Muscle of leg (tissue), 3 donors: ENCODE measurements at regions not wholly inside any gene's neighbourhood (a gene's known extent, or its start where the extent isn't known, plus 50 kb on each side); places are given as distances from the start of the nearest gene placed in this dataset.
A peak's percentile ranks its signal among the peaks of the same experiment; 100 is the strongest.

Experiments
- DNase-seq: peaks from one replicate; pipeline ENCODE4 v3.0.0; 2013
- H3K27ac ChIP-seq: one replicate; pipeline ENCODE4 v1.5.1; 2013; ENCODE audit warnings: mild to moderate bottlenecking, low read length, control low read depth
- H3K27me3 ChIP-seq: one replicate; pipeline ENCODE4 v1.6.1; 2013; ENCODE audit warnings: low read length; ENCODE audit not compliant: control insufficient read depth, insufficient read depth
- H3K36me3 ChIP-seq: one replicate; pipeline ENCODE4 v1.6.1; 2013; ENCODE audit warnings: low read length; ENCODE audit not compliant: control insufficient read depth, insufficient read depth
- H3K4me1 ChIP-seq: one replicate; pipeline ENCODE4 v1.6.1; 2013; ENCODE audit warnings: low read length; ENCODE audit not compliant: control insufficient read depth, insufficient read depth
- H3K4me3 ChIP-seq: one replicate; pipeline ENCODE4 v1.5.1; 2013; ENCODE audit warnings: low read length, control low read depth
- H3K9me3 ChIP-seq: replicated peaks from 2 replicates; pipeline ENCODE4 v1.6.1; 2013; ENCODE audit warnings: low read depth, low read length; ENCODE audit not compliant: control insufficient read depth
- WGBS: methylation state at CpG from one replicate; pipeline ENCODE4 v1.1.5; 2013; ENCODE audit warnings: missing lambda C conversion rate; ENCODE audit not compliant: insufficient coverage; 5-methylcytosine and 5-hydroxymethylcytosine counted together

DNA sequence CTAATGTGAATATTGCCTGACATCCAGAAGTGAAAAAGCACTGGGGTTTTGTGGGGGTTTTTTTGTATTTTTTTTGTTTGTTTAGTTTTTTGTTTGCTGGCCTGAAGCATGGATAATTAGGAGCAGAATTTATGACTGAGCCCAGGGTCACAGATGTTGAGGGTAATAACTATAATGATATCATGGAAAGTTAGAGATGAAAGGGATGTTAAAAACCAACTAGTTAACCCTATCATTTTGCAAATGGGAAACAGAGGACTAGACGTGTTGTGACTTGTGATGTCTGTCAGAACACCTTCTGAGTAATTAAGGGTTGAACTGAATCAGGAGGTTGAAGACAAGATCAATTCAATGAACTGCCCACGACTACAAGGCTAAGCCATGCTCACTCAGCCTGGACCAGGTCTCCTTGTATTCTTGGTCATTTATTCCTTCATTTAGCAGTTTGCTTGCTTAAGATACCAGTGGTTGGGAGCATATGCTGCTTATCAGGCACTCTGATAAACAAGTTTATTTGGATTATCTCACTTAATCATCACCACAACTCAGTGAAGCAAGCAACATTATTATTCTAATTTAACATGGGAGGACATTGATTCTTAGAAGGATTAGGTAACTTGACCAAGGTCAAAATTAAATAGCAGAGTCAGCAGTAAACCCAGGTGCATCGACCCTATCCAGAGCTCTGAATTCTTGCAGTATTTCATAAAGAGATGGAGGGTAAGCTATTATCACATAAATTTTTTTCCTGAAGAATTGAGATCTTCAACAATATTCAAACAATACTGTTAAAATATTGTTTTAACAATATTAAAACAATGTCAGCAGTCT, 75.7 kb upstream of the PIK3R1 start:
- Histone ChIP-seq H3K27ac (no peak overlapping the region), H3K9me3 (no peaks in the 10 kb centered on the region), H3K27me3 (no peaks in the 10 kb centered on the region), H3K4me3 (no peak overlapping the region), H3K36me3 (no peaks in the 10 kb centered on the region), H3K4me1 (peaks cover 5% of the 10 kb centered on the region)
- no peak for DNase-seq
- WGBS, result no CpG with 5 or more reads among the region's 3 CpGs

- Histone ChIP-seq H3K27me3 (no peaks in the 10 kb centered on the region), H3K4me1 (peaks cover 5% of the 10 kb centered on the region), H3K4me3 (no peak overlapping the region), H3K36me3 (no peaks in the 10 kb centered on the region), H3K9me3 (no peaks in the 10 kb centered on the region), H3K27ac (peak overlapping the region; percentile 65)
- WGBS, result no CpG with 5 or more reads among the region's 2 CpGs
- DNase-seq, result peak; percentile 91
Measured at GRCh38 chr5:68137511-68138140, 77.9 kb upstream of the PIK3R1 start.

DNA sequence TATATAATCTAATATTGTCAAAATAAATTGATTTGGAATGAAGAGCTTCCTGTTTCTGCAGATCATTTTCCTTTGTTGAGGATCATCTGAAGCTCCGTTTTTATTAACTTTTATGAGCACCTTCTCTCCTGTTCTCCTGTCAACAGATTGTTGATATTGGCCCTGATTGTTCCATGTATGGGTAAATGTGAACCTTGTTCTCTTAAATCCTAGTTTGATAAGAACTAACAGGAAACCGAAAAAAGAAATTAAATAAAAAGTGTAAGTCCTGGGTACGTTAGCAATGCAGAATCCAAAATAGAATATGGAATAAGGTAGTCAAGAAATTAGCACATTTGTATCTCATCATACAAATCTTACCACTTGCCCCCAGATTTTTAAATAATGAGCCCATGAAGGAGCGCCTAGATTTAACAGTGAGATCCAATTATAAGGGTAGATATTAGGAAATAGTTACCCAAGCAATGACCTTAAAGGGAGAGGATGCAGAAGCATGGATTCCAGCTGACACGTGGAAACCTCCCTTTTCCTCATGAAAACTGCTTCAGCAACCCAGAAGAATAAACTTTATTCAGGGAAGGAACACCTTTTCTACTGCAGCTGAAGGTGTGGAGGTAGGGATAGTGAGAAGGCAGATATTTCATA, 80.8 kb upstream of the PIK3R1 start:
- peaks cover 5% of the 10 kb centered on the region for H3K4me1 ChIP-seq
- H3K36me3 ChIP-seq, result no peaks in the 10 kb centered on the region
- DNase-seq, result no peak
- H3K27me3 ChIP-seq, result no peaks in the 10 kb centered on the region
- H3K27ac ChIP-seq, result no peak overlapping the region
- no CpG with 5 or more reads among the region's 5 CpGs for WGBS
- no peak overlapping the region for H3K4me3 ChIP-seq
- H3K9me3 ChIP-seq, result no peaks in the 10 kb centered on the region

GRCh38 chr5:68134033-68134668, 81.4 kb upstream of the PIK3R1 start:
- Histone ChIP-seq H3K4me3 (no peak overlapping the region), H3K4me1 (peaks cover 5% of the 10 kb centered on the region)
- 91% methylated on average over 5 of the region's 10 CpGs for WGBS

DNA sequence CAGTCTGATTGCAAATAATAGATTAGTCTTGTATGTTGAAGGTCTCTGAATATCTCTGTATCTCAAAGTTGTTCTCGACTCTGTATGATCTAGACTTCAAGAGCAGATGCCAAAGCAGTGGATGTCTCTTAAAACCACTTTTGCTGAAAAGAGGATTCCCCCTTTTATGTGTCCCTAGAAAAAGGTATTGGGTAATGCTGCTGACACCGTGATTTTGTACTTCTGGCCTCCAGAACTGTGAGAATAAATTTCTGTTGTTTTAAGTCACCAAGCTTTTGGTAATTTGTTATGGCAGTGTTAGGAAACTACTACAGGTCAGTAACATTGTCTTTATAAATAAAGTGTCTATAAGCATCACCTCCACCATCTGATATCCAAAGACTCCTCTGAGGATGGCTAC, 85.3 kb upstream of the PIK3R1 start:
- no CpG with 5 or more reads among the region's 2 CpGs for WGBS
- Histone ChIP-seq H3K4me1 (no peaks in the 10 kb centered on the region), H3K4me3 (no peak overlapping the region), H3K27ac (no peak overlapping the region), H3K27me3 (no peaks in the 10 kb centered on the region), H3K9me3 (no peaks in the 10 kb centered on the region), H3K36me3 (no peaks in the 10 kb centered on the region)
- DNase-seq, result no peak

More at GRCh38 chr5:68134033-68134668, 81.4 kb upstream of the PIK3R1 start:
- DNase-seq, result no peak
- H3K27ac ChIP-seq, result no peak overlapping the region
- no peaks in the 10 kb centered on the region for H3K27me3 ChIP-seq
- H3K36me3 ChIP-seq, result no peaks in the 10 kb centered on the region
- no peaks in the 10 kb centered on the region for H3K9me3 ChIP-seq

GRCh38 chr5:68129364-68129763, 86.2 kb upstream of the PIK3R1 start:
- Histone ChIP-seq H3K4me3 (no peak overlapping the region), H3K27ac (no peak overlapping the region), H3K4me1 (no peaks in the 10 kb centered on the region), H3K36me3 (no peaks in the 10 kb centered on the region), H3K27me3 (no peaks in the 10 kb centered on the region), H3K9me3 (no peaks in the 10 kb centered on the region)
- WGBS, result no CpG with 5 or more reads among the region's 4 CpGs
- no peak for DNase-seq

- no peaks in the 10 kb centered on the region for H3K9me3 ChIP-seq
- no peak overlapping the region for H3K27ac ChIP-seq
- H3K36me3 ChIP-seq, result no peaks in the 10 kb centered on the region
- no peaks in the 10 kb centered on the region for H3K27me3 ChIP-seq
- WGBS, result 100% methylated on average over 1 of the region's 2 CpGs
- H3K4me1 ChIP-seq, result no peaks in the 10 kb centered on the region
- H3K4me3 ChIP-seq, result no peak overlapping the region
- DNase-seq, result no peak
Measured at GRCh38 chr5:68126886-68127285, 88.7 kb upstream of the PIK3R1 start.

DNA sequence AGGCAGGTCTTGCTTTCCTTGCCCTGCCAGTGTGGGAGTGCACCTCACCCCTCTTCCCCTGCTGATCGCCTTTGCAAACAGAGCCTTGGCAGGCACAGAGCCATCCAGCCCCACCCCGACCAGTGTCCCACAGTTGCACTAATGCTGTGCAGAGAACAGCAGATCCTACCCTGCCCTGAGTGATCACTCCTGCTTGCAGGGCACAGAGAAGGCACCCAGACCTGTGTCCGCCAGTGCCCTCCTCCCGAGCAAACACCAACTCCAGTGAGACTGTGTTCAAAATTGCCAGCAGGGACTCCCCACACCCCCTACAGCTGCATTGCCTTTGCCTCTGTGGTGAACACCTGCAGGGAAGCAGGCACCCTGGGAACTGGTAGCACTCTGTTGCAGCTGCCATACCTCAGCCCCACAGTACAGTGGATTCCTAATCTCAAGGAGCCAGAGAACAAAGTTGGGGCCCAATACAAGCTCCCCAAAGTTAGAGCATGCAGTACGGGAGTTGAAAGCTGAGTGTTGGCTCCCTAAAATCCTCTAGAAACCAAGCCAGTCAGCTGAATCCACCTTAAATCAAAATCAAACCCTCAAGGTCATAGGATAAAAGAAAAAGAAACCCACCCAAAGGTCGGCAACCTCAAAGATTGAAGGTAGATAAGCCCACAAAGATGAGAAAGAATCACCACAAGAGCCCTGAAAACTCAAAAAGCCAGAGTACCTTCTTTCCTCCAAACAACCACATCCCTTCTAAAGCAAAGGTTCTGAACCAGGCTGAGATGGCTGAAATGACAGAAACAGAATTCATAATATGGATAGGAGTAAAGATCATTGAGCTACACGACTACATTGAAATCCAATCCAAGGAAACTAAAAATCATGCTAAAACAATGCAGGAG, 92.9 kb upstream of the PIK3R1 start:
- H3K27ac ChIP-seq, result no peak overlapping the region
- H3K36me3 ChIP-seq, result no peaks in the 10 kb centered on the region
- DNase-seq, result no peak
- no peaks in the 10 kb centered on the region for H3K4me1 ChIP-seq
- no peaks in the 10 kb centered on the region for H3K27me3 ChIP-seq
- H3K4me3 ChIP-seq, result no peak overlapping the region
- no peaks in the 10 kb centered on the region for H3K9me3 ChIP-seq
- WGBS, result 87% methylated on average over 4 of the region's 7 CpGs

DNA sequence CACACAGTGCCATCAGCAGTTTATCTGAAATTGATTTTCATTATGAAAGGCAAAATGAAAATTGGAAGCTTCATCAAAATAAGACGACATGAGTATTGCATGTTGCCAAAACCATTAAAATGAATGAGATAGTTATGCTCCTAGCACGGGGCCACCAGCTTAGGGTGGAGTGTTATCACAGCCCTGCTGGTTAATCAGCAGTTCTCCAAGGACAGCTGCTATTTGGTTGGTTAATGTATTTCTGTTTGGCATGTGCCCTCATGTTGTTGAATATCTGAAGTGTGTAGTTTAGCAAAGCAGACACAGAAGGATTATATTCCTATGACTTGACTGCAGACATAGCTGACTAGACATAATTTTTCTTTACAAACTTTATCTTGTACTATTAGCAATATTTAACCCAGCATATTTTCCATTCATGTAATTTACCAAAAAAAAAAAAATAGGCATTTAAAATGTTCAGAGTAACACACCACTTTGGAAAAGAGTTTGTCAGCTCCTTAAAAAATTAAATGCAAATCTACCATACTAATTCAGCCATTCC, 98.6 kb upstream of the PIK3R1 start:
- H3K27ac ChIP-seq, result no peak overlapping the region
- no peaks in the 10 kb centered on the region for H3K4me1 ChIP-seq
- H3K4me3 ChIP-seq, result no peak overlapping the region
- H3K36me3 ChIP-seq, result no peaks in the 10 kb centered on the region
- H3K9me3 ChIP-seq, result no peaks in the 10 kb centered on the region
- 49% methylated on average over 2 of the region's 2 CpGs for WGBS
- no peaks in the 10 kb centered on the region for H3K27me3 ChIP-seq
- DNase-seq, result no peak
